HT1080 (cell line): ENCODE measurements at regions not wholly inside any gene's neighbourhood (a gene's known extent, or its start where the extent isn't known, plus 50 kb on each side); places are given as distances from the start of the nearest gene placed in this dataset.
"Not testable (repeated sequence)": the region's sequence is repeated elsewhere in the genome, so short reads cannot be mapped to it uniquely, and the experiment has no call there.

Experiments used
- DNase-seq: peaks from one replicate; pipeline ENCODE4 v3.0.0-alpha.2; 2015; ENCODE audit warnings: low read depth

DNA sequence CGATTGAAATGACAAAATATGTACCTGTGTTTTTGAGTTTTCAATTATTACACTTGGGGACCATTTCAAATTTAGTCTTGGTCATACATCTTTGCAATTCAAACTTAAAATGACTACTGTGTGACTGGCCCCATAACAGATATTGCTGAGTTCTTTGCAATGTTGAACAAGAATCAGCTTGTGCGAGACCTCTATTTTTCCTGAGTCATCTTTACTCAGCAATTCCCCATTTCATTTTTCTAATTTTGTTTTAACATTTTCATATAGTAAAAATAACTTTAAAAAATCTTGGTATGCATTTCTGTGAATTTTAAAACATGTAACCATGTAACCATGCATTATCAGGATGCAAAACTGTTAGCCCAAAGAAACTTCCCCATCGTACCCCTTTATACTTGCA, 678.1 kb downstream of the ANKRD7 start:
- DNase-seq: no peak

DNA sequence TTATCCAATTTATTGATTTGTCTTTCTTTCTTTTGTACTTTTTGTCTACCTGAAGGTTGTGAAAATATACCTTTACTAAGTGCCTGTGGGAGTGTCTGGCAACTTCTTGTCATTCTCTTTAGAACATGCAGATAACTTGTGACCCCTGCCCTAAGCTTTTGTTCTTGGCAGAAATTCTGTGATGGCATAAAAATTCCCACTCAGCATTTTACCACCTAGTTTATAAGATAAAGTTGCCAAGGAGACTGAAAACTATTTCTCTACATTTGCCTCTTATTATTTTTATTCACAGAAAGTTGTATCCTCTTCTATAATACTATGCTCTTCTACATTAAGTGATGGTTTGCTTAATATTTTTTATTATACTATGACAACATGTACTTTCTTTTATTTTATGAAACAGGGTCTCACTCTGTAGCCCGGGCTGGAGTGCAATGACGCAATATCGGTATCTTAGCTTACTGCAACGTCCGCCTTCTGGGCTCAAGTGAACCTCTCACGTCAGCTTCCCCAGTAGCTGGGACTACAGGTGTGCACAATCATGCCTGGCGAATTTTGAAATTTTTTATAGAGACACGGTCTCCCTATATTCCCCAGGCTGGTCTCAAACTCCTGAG, 683.5 kb downstream of the ANKRD7 start:
- no peak for DNase-seq

DNA sequence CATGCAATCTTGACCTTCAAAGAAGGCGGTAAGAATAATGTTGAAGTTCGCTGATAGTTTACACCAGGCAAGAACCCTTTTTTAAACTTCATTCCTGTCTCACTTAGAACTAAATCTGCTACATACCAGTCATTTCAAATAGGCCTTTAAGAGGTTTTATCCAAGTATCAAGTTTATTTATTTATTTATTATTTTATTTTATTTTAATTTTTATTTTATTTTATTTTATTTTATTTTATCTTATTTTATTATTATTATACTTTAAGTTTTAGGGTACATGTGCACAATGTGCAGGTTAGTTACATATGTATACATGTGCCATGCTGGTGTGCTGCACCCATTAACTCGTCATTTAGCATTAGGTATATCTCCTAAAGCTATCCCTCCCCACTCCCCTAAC, 691.6 kb downstream of the ANKRD7 start:
- DNase-seq: not testable (repeated sequence)

DNA sequence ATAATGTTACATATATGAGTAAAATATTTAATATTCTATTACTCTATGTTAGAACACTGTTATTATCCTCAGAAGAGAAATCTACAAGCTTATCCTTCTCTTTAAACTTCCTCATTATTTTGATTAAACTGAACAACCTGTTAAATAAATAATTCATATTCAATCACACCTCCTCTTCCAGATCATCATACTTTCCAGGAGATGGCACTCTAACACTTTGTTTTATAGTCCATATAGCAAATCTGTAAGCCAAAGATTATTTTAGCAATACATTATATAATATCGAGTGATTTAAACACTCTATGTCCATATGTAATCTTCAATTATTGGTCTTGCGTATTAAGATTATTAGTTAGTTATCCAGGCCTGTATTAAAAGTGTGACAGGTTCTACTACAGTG, 694.1 kb downstream of the ANKRD7 start:
- DNase-seq: peak; percentile 3

DNA sequence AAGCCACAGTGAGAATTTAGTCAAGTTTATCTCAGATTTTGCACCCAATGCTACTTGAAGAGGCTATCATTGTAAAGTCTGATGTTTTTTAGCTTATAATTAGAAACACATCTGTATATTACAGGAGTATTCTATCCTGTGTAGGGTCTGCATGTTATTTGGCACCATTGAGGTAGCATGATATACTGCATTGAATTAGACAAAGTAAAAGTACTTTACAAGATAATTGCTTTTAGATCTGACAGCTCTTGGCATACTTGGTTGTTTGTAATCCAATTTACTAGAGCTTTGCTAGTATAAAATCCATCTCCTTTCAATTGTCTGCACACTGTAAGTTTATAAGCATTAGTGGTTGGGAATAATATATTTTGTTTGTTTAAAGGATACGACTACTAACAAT, 714.3 kb downstream of the ANKRD7 start:
- DNase-seq: no peak

DNA sequence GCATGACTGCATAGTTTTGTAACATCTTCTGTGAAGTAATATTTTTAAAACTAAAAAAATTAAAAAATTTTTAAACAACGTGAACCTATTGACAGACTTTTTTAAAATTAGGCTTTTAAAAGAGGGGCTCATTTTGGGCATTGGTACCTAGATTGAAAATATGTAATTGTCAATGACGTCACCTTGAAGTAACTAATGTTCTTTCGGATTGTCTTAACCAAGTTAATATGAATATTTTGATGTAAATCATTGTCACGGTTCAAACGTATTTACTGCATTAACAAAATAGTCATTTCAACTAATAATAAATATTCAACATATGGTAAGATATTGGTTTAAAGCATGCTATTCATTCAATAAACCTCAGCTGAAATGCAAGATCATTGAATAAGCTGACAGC, 719.8 kb downstream of the ANKRD7 start:
- DNase-seq: no peak

DNA sequence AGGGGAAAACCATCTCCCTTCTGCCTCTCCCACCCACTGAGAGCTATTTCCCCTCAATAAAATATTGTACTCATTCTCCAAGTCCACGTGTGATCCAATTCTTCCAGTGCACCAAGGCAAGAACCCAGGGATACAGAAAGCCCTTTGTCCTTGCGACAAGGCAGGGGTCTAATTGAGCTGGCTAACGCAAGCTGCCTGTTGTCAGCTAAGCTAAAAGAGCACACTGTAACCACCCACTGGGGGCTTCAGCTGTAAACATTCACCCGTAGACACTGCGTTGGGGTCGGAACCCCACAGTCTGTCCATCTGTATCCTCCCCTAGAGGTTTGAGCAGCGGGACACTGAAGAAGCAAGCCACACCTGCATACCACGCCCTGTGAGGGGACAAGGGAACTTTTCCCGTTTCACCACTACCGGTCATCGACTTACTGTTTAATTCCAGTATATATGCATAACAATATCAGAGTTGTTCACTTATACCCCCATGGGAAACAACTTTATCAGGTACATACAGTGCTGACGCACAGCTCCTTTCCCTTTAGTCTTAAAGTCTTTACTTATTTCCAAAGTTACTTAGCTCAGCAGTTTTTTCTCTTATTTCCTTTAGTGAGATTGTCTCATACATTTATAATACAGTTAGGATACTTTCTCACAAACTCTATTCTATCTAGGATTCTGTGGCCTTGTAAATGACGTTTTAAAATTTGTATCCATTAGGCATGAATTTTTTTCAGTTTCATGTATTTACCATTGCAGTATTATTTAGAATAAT, 721.6 kb downstream of the ANKRD7 start:
- DNase-seq: no peak

DNA sequence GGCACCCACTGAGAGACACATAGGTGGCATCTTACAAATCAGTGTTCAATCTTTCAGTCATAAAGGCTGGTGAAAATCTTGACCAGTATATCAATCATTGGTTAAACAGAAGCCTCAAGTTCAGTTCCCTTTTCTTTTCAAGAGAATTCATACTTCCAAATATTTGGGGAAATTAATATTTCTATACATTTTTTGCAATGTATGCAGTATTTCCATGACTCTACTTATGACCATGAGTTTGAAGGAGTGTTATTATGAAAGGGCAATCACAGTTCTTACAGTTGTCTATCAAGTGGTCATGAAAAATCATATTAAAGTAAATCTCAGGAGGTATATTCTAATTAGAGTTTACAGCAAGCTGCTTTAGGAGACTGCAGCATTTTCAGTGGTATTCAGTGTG, 724.0 kb downstream of the ANKRD7 start:
- no peak for DNase-seq

DNA sequence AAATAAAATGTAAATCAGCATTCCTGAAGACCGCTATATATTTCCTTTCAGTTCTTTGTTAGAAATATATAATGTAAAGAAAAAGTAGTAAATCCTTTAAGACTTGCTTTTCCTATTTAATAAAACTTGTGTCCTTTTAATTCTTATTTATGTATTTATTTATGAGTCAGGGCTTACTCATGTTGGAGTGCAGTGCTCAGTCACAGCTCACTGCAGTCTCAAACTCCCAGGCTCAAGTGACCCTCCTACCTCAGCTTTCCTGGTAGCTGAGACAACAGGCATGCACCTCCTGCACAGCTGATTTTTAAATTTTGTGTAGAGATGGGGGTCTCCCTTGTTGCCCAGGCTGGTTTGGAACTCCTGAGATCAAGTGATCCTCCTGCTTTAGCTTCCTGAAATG, 724.5 kb downstream of the ANKRD7 start:
- peak; percentile 29 for DNase-seq

DNA sequence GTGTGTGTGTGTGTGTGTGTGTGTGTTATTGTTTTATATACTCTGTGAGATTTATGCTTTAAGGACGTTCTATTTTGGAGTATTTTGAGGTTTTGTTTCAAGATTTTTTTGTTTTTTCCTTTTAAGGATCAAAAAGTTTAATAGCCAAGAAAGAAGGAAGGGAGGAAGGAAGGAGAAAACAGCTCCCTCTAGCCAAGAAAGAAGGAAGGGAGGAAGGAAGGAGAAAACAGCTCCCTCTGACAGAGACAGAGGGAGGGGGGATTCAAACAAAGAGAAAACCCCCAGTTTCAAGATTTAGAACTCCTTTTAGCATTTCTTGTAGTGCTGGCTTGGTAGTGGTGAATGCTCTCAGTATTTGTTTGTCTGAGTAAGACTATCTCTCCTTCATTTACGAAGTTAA, 731.8 kb downstream of the ANKRD7 start:
- not testable (repeated sequence) for DNase-seq

DNA sequence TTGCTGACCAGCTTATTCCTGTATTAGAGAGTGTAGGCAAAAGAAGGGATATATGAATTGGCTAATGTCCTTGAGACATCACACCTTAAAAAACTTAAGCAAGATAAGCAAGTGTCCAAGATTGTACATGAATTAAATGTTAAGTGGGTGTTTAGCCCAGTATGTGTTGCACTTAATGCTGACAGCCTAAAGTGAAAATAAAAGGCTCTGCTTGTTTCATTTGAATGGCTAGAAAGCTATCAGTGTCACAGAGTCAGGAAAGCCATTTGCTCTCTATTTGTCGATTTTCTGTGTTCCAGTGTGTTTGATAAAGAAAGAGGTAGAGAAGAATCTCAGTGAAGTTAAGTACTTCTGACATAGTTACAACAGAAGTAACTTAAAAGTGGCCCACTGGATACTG, 744.9 kb downstream of the ANKRD7 start:
- no peak for DNase-seq

DNA sequence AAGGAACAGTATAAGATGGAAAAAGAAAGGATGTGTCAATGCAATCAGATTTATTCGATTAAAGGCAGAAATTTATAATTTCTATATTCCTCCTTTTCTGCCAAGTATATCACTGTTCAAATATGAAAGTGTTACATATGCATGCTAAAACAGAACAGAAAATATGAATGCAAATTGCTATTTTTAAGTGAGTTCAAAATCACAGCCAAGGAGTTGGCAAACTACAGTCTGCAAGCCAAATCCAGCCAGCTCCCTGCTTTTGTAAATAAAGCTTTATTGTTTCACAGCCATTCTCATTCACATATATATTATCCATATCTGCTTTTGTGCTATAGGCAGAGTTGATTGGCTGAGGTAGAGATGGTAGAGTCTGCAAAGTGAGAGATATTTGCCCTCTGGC, 747.2 kb downstream of the ANKRD7 start:
- DNase-seq: no peak

DNA sequence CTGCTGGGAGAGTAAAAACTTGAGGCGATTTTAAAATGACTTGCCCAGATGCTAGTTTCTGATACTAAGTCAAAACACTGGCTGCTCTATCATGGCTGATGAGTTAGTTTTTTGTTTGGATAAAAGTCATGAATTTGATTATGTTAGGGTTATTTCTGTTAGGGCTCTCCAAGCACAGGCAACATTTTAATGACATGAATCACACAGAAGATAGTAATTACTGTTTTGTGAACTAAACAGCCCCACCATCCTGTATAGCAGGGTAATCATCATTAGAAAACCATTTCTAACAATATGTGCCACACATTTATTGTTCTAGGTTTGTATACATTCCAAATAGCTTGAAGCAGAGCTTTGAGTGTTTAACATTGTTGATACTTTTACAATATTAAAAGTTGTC, 750.3 kb downstream of the ANKRD7 start:
- peak; percentile 24 for DNase-seq

DNA sequence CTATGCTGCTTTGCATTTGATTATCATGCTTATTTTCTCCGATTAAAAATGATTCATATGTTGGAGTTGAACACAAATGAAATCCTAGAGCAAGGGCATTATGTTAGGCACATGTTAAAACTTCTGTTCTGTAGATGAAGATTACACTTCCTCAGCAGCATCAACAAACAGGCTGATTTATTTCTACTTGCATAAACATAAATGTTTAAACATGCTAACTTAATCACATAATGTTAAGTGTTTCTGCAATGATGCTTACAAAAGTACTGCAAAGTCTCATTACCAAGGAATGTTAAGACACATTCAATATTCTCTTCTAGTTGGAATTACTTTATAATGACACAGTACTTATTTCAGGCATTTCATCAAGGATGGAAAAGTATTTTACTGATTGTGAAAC, 770.8 kb downstream of the ANKRD7 start:
- no peak for DNase-seq

DNA sequence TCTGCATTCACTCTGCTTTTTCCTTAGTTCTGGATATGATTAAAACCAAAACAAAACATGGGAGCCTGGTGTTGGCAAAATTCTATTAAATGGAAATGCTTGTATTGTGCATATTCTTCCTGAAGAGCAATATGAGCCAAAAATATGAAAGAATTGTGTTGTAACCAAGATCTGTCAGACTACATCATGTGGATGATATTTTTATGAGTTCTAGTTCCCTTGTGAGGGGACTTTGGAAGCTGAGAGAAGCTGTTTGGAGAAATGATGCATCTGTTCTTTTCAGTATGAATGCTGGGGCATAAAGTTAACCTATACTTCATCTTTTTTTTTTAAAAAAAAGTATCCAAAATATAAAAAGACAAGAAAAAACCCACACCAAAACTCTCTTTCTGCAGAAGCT, 782.7 kb downstream of the ANKRD7 start:
- no peak for DNase-seq

DNA sequence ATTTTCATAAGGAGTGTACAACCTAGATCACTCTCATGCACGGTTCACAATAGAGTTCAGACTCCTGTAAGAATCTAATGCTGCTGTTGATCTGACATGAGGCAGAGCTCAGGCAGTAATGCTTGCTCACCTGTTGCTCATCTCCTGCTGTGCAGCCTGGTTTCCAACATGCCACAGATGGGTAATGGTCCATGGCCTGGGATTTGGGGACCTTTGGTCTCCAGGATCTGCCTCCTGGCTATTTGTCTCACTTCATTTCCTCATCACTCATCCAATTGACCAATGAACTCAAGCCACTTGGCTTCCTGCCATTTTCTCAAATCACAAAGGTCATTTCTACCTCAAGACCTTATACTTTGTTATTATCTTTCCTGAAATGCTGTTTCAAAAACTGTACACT, 786.1 kb downstream of the ANKRD7 start:
- DNase-seq: no peak

DNA sequence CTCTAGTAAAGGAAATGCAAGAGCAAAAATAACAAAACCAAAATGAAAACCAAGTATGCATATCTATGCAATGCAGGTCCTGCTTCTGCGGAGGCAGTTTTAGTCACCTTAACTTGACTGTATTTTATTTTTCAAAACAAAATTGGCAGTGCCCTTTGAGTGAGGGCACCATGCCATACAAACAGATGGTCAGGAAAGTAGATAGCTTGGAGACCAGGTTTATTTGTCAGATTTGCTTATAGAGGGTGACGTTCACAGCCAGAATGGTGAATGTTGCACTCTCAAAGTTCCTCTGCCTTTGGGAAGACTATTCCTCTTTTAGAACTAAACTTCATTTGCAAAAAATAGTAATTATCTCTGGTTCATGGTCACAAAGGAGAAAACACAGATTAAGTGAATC, 801.9 kb downstream of the ANKRD7 start:
- DNase-seq: no peak

DNA sequence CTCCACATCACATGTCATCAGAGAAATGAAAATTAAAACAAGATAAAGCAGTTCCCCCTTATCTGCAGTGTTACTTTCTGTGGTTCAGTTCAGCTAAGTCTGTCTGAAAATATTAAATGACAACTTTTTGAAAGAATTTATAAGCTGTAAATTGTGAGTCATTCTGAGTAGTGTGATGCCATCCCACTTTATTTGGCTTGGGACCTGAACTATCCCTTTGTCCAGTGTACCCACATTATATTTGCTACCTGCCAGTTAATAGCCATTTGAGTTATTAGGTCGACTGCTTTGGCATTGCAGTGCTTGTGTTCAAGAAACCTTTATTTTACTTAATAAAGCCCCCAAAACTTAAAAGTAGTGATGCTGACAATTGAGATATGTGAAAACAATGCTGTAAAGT, 804.2 kb downstream of the ANKRD7 start:
- no peak for DNase-seq

DNA sequence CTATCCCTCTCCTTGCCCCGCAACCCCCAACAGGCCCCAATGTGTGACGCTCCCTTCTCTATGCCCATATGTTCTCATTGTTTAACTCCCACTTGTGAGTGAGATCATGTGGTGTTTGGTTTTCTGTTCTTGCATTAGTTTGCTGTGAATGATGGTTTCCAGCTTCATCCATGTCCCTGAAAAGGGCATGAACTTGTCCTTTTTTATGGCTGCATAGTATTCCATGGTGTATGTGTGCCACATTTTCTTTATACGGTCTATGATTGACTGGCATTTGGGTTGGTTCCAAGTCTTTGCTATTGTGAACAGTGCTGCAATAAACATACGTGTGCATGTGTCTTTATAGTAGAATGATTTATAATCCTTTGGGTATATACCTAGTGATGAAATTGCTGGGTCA, 807.6 kb downstream of the ANKRD7 start:
- DNase-seq: not testable (repeated sequence)

DNA sequence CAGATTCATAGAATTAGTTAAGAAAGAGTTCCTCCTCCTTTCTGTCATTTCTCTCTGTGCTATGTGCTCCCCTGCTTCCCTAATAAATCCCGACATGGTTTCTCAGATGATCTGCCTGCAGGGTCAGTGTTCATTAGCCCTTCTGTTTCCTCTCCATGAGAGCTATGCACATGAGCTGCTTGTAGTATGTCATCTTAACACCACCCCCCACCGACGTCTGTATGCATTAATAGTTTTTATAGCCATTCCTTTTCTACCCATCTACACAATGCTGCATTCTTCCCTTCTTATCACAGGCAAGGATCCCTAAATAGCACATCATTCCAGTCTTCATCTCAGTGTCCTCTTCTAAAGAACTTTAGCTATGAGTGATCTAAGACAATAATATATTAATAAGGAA, 809.1 kb downstream of the ANKRD7 start:
- DNase-seq: no peak

DNA sequence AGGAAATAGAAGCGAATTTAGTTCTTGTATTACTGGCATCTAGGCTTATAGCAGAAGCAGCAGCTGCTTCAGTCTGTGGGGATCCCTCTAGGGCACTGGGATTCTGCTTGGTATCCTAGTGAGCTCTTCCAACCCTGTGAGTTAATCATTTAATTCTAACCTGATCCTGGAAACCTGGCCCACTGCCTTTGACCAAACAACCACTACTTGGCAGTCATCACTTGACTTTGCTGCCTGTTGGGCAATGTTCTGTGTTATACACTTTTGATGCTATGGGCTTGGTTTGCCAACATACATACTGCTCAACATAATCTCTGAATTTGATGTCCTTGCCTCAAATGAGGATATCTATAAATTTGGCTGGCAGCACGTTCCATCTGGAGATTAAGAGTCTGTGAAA, 813.4 kb downstream of the ANKRD7 start:
- no peak for DNase-seq

DNA sequence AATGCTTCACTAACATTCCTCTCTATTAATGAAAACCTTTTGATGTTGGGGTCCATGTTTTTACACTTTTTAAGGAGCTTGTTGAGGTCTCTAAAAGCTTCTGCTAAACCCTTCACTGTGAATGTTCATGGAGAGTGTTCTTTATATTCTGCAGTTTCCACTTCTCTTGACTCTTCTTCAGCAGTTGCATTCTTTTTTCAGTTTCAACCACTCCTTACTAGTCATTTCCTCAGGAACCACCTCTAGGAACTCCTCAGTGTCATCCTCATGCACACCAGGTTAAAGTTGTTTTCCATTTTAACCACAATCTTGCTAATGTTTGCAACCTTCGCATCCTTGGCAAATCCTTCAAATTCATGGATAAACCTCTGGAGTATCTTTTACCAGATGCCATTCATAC, 821.6 kb downstream of the ANKRD7 start:
- DNase-seq: no peak

DNA sequence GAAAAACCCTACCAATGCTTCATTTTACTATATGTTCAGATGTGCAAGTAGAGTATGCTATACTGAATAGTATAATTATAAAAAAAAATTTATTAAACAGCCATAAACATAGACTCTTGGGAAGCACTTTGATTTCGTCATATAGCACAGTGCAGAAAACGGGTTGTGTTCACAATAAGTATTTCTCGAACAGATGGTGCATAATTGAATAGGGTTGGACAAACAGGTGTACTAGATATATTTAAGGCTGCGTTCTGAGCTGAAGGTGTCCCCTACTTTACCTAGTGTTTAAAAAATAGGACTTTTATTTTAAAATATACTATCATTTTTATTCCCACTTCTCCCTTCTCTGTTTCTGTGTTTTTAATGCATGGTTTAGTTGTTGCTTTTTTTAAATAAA, 841.5 kb downstream of the ANKRD7 start:
- DNase-seq: no peak
